Ectodermal cell (in vitro differentiated cells): ENCODE measurements at regions not wholly inside any gene's neighbourhood (a gene's known extent, or its start where the extent isn't known, plus 50 kb on each side); places are given as distances from the start of the nearest gene placed in this dataset.

ENCODE experiments used
- H3K27ac ChIP-seq: 2 replicates; pipeline ENCODE4 v1.7.0; 2013; ENCODE audit warnings: mild to moderate bottlenecking, low read depth, low read length; ENCODE audit not compliant: insufficient read depth, poor library complexity, severe bottlenecking
- H3K27me3 ChIP-seq: 2 replicates; pipeline ENCODE4 v1.7.0; 2013; ENCODE audit warnings: mild to moderate bottlenecking, low read length; ENCODE audit not compliant: insufficient read depth, control insufficient read depth, poor library complexity, severe bottlenecking
- H3K36me3 ChIP-seq: one replicate; pipeline ENCODE4 v1.7.0; 2013; ENCODE audit warnings: low read length; ENCODE audit not compliant: control insufficient read depth, insufficient read depth
- H3K4me1 ChIP-seq: one replicate; pipeline ENCODE4 v1.7.0; 2013; ENCODE audit warnings: low read length; ENCODE audit not compliant: control insufficient read depth, insufficient read depth
- H3K4me3 ChIP-seq: 2 replicates; pipeline ENCODE4 v1.7.0; 2013; ENCODE audit warnings: low read depth, low read length, control low read depth; ENCODE audit not compliant: insufficient read depth
- H3K9me3 ChIP-seq: 2 replicates; pipeline ENCODE4 v1.7.0; 2013; ENCODE audit warnings: mild to moderate bottlenecking, low read length, moderate library complexity; ENCODE audit not compliant: control insufficient read depth
- WGBS, 2 experiments: methylation state at CpG; one replicate each; pipeline ENCODE4 v1.1.7; 2013; ENCODE audit warnings: missing lambda C conversion rate in 2 of 2; 5-methylcytosine and 5-hydroxymethylcytosine counted together

GRCh38 chr2:215698566-215698965 lies 262.7 kb upstream of the FN1 start:
- H3K27me3 ChIP-seq = no peaks in the 10 kb centered on the region
- WGBS, 2 experiments = 94 to 95% methylated on average over 1 to 2 of the region's 2 CpGs
- H3K4me1 ChIP-seq = no peaks in the 10 kb centered on the region
- H3K36me3 ChIP-seq = no peaks in the 10 kb centered on the region
- no peak overlapping the region for H3K4me3 ChIP-seq
- H3K9me3 ChIP-seq = no peaks in the 10 kb centered on the region
- H3K27ac ChIP-seq = no peak overlapping the region

- H3K4me1 ChIP-seq = no peaks in the 10 kb centered on the region
- no peaks in the 10 kb centered on the region for H3K36me3 ChIP-seq
- WGBS, 2 experiments = 62% methylated on average over 6 of the region's 6 CpGs
- no peaks in the 10 kb centered on the region for H3K9me3 ChIP-seq
- no peak overlapping the region for H3K4me3 ChIP-seq
- H3K27ac ChIP-seq = no peak overlapping the region
- H3K27me3 ChIP-seq = no peaks in the 10 kb centered on the region
These were observed 261.6 kb upstream of the FN1 start for GRCh38 chr2:215697496-215697895.

- Histone ChIP-seq H3K27me3 (no peaks in the 10 kb centered on the region), H3K4me1 (no peaks in the 10 kb centered on the region), H3K9me3 (no peaks in the 10 kb centered on the region), H3K27ac (no peak overlapping the region), H3K4me3 (no peak overlapping the region), H3K36me3 (no peaks in the 10 kb centered on the region)
- WGBS, 2 experiments = 91% methylated on average over 2 of the region's 2 CpGs
These were observed 261.1 kb upstream of the FN1 start for GRCh38 chr2:215697003-215697402.

- Histone ChIP-seq H3K4me1 (no peaks in the 10 kb centered on the region), H3K27ac (no peak overlapping the region), H3K4me3 (no peak overlapping the region), H3K36me3 (no peaks in the 10 kb centered on the region), H3K27me3 (no peaks in the 10 kb centered on the region), H3K9me3 (no peaks in the 10 kb centered on the region)
- 93 to 96% methylated on average over 3 to 4 of the region's 4 CpGs for WGBS, 2 experiments
These were observed 260.0 kb upstream of the FN1 start for GRCh38 chr2:215695861-215696260.

GRCh38 chr2:215693999-215694580 lies 258.2 kb upstream of the FN1 start:
- Histone ChIP-seq H3K27ac (no peak overlapping the region), H3K9me3 (no peaks in the 10 kb centered on the region), H3K27me3 (no peaks in the 10 kb centered on the region), H3K4me1 (no peaks in the 10 kb centered on the region), H3K4me3 (no peak overlapping the region), H3K36me3 (no peaks in the 10 kb centered on the region)
- no CpG with 5 or more reads among the region's 1 CpG for WGBS, 2 experiments

- Histone ChIP-seq H3K4me3 (no peak overlapping the region), H3K9me3 (no peaks in the 10 kb centered on the region), H3K4me1 (no peaks in the 10 kb centered on the region), H3K27me3 (no peaks in the 10 kb centered on the region), H3K36me3 (no peaks in the 10 kb centered on the region), H3K27ac (no peak overlapping the region)
- 84 to 91% methylated on average over 2 to 3 of the region's 3 CpGs for WGBS, 2 experiments
These were observed 257.5 kb upstream of the FN1 start for GRCh38 chr2:215693193-215693998.

- no peak overlapping the region for H3K4me3 ChIP-seq
- H3K4me1 ChIP-seq = no peaks in the 10 kb centered on the region
- H3K27ac ChIP-seq = no peak overlapping the region
- no peaks in the 10 kb centered on the region for H3K27me3 ChIP-seq
- H3K36me3 ChIP-seq = no peaks in the 10 kb centered on the region
- 83 to 94% methylated on average over 1 of the region's 1 CpG for WGBS, 2 experiments
- no peaks in the 10 kb centered on the region for H3K9me3 ChIP-seq
These were observed 256.7 kb upstream of the FN1 start for GRCh38 chr2:215692387-215693079.

GRCh38 chr2:215691346-215691745 lies 255.5 kb upstream of the FN1 start:
- Histone ChIP-seq H3K27me3 (no peaks in the 10 kb centered on the region), H3K9me3 (no peaks in the 10 kb centered on the region), H3K4me1 (no peaks in the 10 kb centered on the region), H3K27ac (no peak overlapping the region), H3K4me3 (no peak overlapping the region), H3K36me3 (no peaks in the 10 kb centered on the region)

GRCh38 chr2:215687149-215688031 lies 251.5 kb upstream of the FN1 start:
- Histone ChIP-seq H3K27me3 (no peaks in the 10 kb centered on the region), H3K36me3 (no peaks in the 10 kb centered on the region), H3K4me3 (no peak overlapping the region), H3K9me3 (no peaks in the 10 kb centered on the region), H3K27ac (no peak overlapping the region), H3K4me1 (peaks cover 4% of the 10 kb centered on the region)
- WGBS, 2 experiments = 80 to 94% methylated on average over 1 to 2 of the region's 2 CpGs
